K562 (cell line): ENCODE measurements at regions not wholly inside any gene's neighbourhood (a gene's known extent, or its start where the extent isn't known, plus 50 kb on each side); places are given as distances from the start of the nearest gene placed in this dataset.

Experiments used
- CEBPG ChIP-seq, 3 experiments: fragments of 200-800 bp in 1 of 3; sonication (Bioruptor generic) in 1 of 3; sonication (generic) in 1 of 3; formaldehyde crosslinking in 1 of 3; IDR thresholded peaks in 2 of 3; conservative IDR thresholded peaks in 1 of 3; 2 replicates each; pipeline versions ENCODE4 v1.6.1 to v1.8.0; 2016 to 2022; ENCODE audit warnings: missing compliant biosample characterization in 2 of 3, missing genetic modification characterization in 2 of 3, mild to moderate bottlenecking in 1 of 3, missing genetic modification reagents in 1 of 3
- CTCF ChIP-seq, 3 experiments: IDR thresholded peaks in 2 of 3; conservative IDR thresholded peaks in 1 of 3; 2 replicates each; pipeline ENCODE4 v1.5.1; 2011 to 2012; ENCODE audit warnings: low read length in 3 of 3, mild to moderate bottlenecking in 3 of 3, control low read depth in 2 of 3, improper control_type of control experiment in 1 of 3, inconsistent platforms in 1 of 3, low read depth in 1 of 3, mixed read lengths in 1 of 3, moderate library complexity in 1 of 3; ENCODE audit not compliant: insufficient read depth in 2 of 3
- EZH2 ChIP-seq: IDR thresholded peaks from 2 replicates; pipeline ENCODE4 v1.6.1; 2012; ENCODE audit warnings: low read depth, mild to moderate bottlenecking, inconsistent platforms, low read length, borderline replicate concordance
- FOXP4 ChIP-seq: sonication (generic); formaldehyde crosslinking; IDR thresholded peaks from 2 replicates; pipeline ENCODE4 v1.8.0; 2022; ENCODE audit warnings: mild to moderate bottlenecking, missing genetic modification reagents, borderline replicate concordance
- POLR2AphosphoS2 ChIP-seq: IDR thresholded peaks from 2 replicates; pipeline ENCODE4 v1.6.1; 2012; ENCODE audit warnings: low read length, improper control_type of control experiment
- SREBF2 ChIP-seq: sonication (generic); formaldehyde crosslinking; IDR thresholded peaks from 2 replicates; pipeline ENCODE4 v1.4.0; 2020; ENCODE audit warnings: mild to moderate bottlenecking, missing genetic modification reagents
- TEAD4 ChIP-seq, 2 experiments: sonication (generic) in 1 of 2; formaldehyde crosslinking in 1 of 2; IDR thresholded peaks; 2 replicates each; pipeline versions ENCODE4 v1.6.1 to v1.8.0; 2012 to 2022; ENCODE audit warnings: borderline replicate concordance in 1 of 2, inconsistent platforms in 1 of 2, low read length in 1 of 2, mild to moderate bottlenecking in 1 of 2, missing genetic modification reagents in 1 of 2
- ZNF518B ChIP-seq: fragments of 250-450 bp; sonication (Bioruptor Pico); IDR thresholded peaks from 2 replicates; pipeline ENCODE4 v1.5.0; 2021; ENCODE audit warnings: mild to moderate bottlenecking, moderate library complexity
- ZNF584 ChIP-seq: fragments of 200-800 bp; sonication (Bioruptor generic); IDR thresholded peaks from 2 replicates; pipeline ENCODE4 v1.6.1; 2016; ENCODE audit warnings: low read depth, mild to moderate bottlenecking, missing genetic modification characterization, missing compliant biosample characterization

- TF ChIP-seq TEAD4 (IDR thresholded peaks at IDR 0.05; ENCODE audit: low read length): no peak
- no peak for TF ChIP-seq TEAD4 (CRISPR knock-in tag; IDR thresholded peaks at IDR 0.05; ENCODE audit: borderline replicate concordance)
- TF ChIP-seq EZH2: no peak
- TF ChIP-seq SREBF2: no peak
- TF ChIP-seq FOXP4 (CRISPR knock-in tag): no peak
- no peak for TF ChIP-seq CEBPG (CRISPR knock-in tag; IDR thresholded peaks at IDR 0.05)
- no peak for TF ChIP-seq CEBPG (tag; conservative IDR thresholded peaks at IDR 0.05 in 1 of 2, IDR thresholded peaks at IDR 0.05 in 1 of 2)
- no peak for TF ChIP-seq CTCF (IDR thresholded peaks at IDR 0.05 in 2 of 3, conservative IDR thresholded peaks at IDR 0.05 in 1 of 3; ENCODE audit: insufficient read depth in 2 of 3, low read depth in 1 of 3, low read length in 3 of 3)
- no peak for TF ChIP-seq POLR2AphosphoS2
- TF ChIP-seq ZNF518B (CRISPR knock-in tag): no peak
- no peak for TF ChIP-seq ZNF584 (CRISPR knock-in tag)
Observed at GRCh38 chr1:47635597-47635996, 197.8 kb downstream of the FOXD2 start.
